Nephron progenitor cell (in vitro differentiated cells): ENCODE measurements at regions not wholly inside any gene's neighbourhood (a gene's known extent, or its start where the extent isn't known, plus 50 kb on each side); places are given as distances from the start of the nearest gene placed in this dataset.
A peak's percentile ranks its signal among the peaks of the same experiment; 100 is the strongest.

Source experiments
- DNase-seq: peaks from one replicate; pipeline ENCODE4 v3.0.0; 2021
- H3K27ac Mint-ChIP-seq: 2 replicates; pipeline ENCODE4 v1.8.0; 2021; ENCODE audit warnings: mild to moderate bottlenecking, moderate library complexity, mixed read lengths
- H3K27me3 Mint-ChIP-seq: 2 replicates; pipeline ENCODE4 v1.8.0; 2021; ENCODE audit warnings: mild to moderate bottlenecking, low read depth, mixed read lengths; ENCODE audit not compliant: poor library complexity
- H3K36me3 Mint-ChIP-seq: 2 replicates; pipeline ENCODE4 v1.8.0; 2021; ENCODE audit warnings: low read depth, mixed read lengths
- H3K4me1 Mint-ChIP-seq: 2 replicates; pipeline ENCODE4 v1.8.0; 2021; ENCODE audit warnings: mixed read lengths
- H3K4me3 Mint-ChIP-seq: 2 replicates; pipeline ENCODE4 v1.8.0; 2021; ENCODE audit warnings: mild to moderate bottlenecking, moderate library complexity, mixed read lengths
- H3K9me3 Mint-ChIP-seq: 2 replicates; pipeline ENCODE4 v1.8.0; 2021; ENCODE audit warnings: mild to moderate bottlenecking, moderate library complexity, mixed read lengths
- CTCF ChIP-seq: fragments of 200-600 bp; sonication (generic); IDR thresholded peaks from 2 replicates; pipeline ENCODE4 v1.5.0; 2021; ENCODE audit warnings: antibody characterized with exemption

- H3K27me3 Mint-ChIP-seq = peaks cover 16% of the 10 kb centered on the region
- no peak overlapping the region for H3K4me3 Mint-ChIP-seq
- peak overlapping the region; percentile 66 for H3K27ac Mint-ChIP-seq
- H3K4me1 Mint-ChIP-seq = peaks cover 39% of the 10 kb centered on the region
- no peak for DNase-seq
- no peak for TF ChIP-seq CTCF
- no peaks in the 10 kb centered on the region for H3K36me3 Mint-ChIP-seq
- H3K9me3 Mint-ChIP-seq = no peaks in the 10 kb centered on the region
Measured at GRCh38 chr15:69810431-69811354, 287.0 kb downstream of the TLE3 start.

GRCh38 chr15:69812861-69813261 is 284.9 kb downstream of the TLE3 start:
- H3K36me3 Mint-ChIP-seq = no peaks in the 10 kb centered on the region
- no peak for TF ChIP-seq CTCF
- no peaks in the 10 kb centered on the region for H3K9me3 Mint-ChIP-seq
- H3K4me3 Mint-ChIP-seq = peak overlapping the region; percentile 3
- peaks cover 11% of the 10 kb centered on the region for H3K27me3 Mint-ChIP-seq
- DNase-seq = peak; percentile 65
- H3K27ac Mint-ChIP-seq = no peak overlapping the region
- H3K4me1 Mint-ChIP-seq = peaks cover 39% of the 10 kb centered on the region

GRCh38 chr15:69813881-69814280 is 283.8 kb downstream of the TLE3 start:
- H3K4me3 Mint-ChIP-seq = no peak overlapping the region
- H3K27me3 Mint-ChIP-seq = peaks cover 14% of the 10 kb centered on the region
- H3K27ac Mint-ChIP-seq = no peak overlapping the region
- no peaks in the 10 kb centered on the region for H3K9me3 Mint-ChIP-seq
- peaks cover 39% of the 10 kb centered on the region for H3K4me1 Mint-ChIP-seq
- no peak for TF ChIP-seq CTCF
- no peaks in the 10 kb centered on the region for H3K36me3 Mint-ChIP-seq
- no peak for DNase-seq

GRCh38 chr15:69814932-69815331 is 282.8 kb downstream of the TLE3 start:
- Mint-ChIP-seq H3K4me1 (peaks cover 37% of the 10 kb centered on the region), H3K9me3 (no peaks in the 10 kb centered on the region), H3K27ac (no peak overlapping the region), H3K4me3 (no peak overlapping the region), H3K36me3 (no peaks in the 10 kb centered on the region), H3K27me3 (peaks cover 14% of the 10 kb centered on the region)
- no peak for TF ChIP-seq CTCF
- DNase-seq = no peak

- no peak for DNase-seq
- TF ChIP-seq CTCF = no peak
- H3K36me3 Mint-ChIP-seq = no peaks in the 10 kb centered on the region
- H3K4me1 Mint-ChIP-seq = peaks cover 32% of the 10 kb centered on the region
- no peaks in the 10 kb centered on the region for H3K9me3 Mint-ChIP-seq
- peaks cover 14% of the 10 kb centered on the region for H3K27me3 Mint-ChIP-seq
- H3K4me3 Mint-ChIP-seq = no peak overlapping the region
- H3K27ac Mint-ChIP-seq = no peak overlapping the region
Measured at GRCh38 chr15:69815793-69816192, 281.9 kb downstream of the TLE3 start.

- Mint-ChIP-seq H3K27me3 (peaks cover 17% of the 10 kb centered on the region), H3K27ac (no peak overlapping the region), H3K4me1 (peaks cover 30% of the 10 kb centered on the region), H3K9me3 (no peaks in the 10 kb centered on the region), H3K36me3 (no peaks in the 10 kb centered on the region), H3K4me3 (no peak overlapping the region)
- TF ChIP-seq CTCF = no peak
- DNase-seq = no peak
Measured at GRCh38 chr15:69816522-69816921, 281.2 kb downstream of the TLE3 start.
